Neuron (in vitro differentiated cells): ENCODE measurements at regions not wholly inside any gene's neighbourhood (a gene's known extent, or its start where the extent isn't known, plus 50 kb on each side); places are given as distances from the start of the nearest gene placed in this dataset.

Experiments
- H2AFZ ChIP-seq: one replicate; pipeline ENCODE4 v1.6.1; 2013; ENCODE audit warnings: low read depth, mild to moderate bottlenecking, inconsistent platforms, low read length, moderate library complexity
- H3K27me3 ChIP-seq: one replicate; pipeline ENCODE4 v1.6.1; 2013; ENCODE audit warnings: low read length; ENCODE audit not compliant: insufficient read depth
- H3K36me3 ChIP-seq: one replicate; pipeline ENCODE4 v1.6.1; 2013; ENCODE audit warnings: low read length; ENCODE audit not compliant: insufficient read depth
- H3K4me1 ChIP-seq: one replicate; pipeline ENCODE4 v1.6.1; 2013; ENCODE audit warnings: low read length; ENCODE audit not compliant: insufficient read depth
- H3K4me3 ChIP-seq: 2 replicates; pipeline ENCODE4 v1.5.1; 2013; ENCODE audit warnings: mild to moderate bottlenecking, low read length, moderate library complexity
- H3K9me3 ChIP-seq: one replicate; pipeline ENCODE4 v1.6.1; 2013; ENCODE audit warnings: low read length

DNA sequence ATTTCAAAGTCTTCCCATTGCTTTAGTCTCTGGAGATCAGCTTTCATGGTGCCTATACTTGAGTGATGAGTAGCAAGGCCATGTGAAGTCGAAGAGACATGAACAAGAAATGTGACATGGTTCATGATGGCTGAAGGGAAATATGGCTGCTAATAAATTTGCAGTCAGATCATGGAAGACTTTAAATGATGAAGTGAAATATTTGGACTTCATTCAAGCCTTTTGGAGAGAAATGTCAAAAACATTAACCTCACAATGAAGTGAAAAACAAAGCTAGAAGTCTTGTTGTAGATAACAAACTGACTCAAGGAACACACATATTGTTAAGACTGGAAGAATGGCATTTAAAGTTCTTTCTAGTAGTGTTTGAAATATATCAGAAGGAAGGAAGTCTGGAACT, 120.3 kb upstream of the CCDC54 start:
- no peaks in the 10 kb centered on the region for H3K27me3 ChIP-seq
- H3K36me3 ChIP-seq = no peaks in the 10 kb centered on the region
- no peak overlapping the region for H2AFZ ChIP-seq
- H3K4me3 ChIP-seq = no peak overlapping the region
- no peaks in the 10 kb centered on the region for H3K9me3 ChIP-seq
- no peaks in the 10 kb centered on the region for H3K4me1 ChIP-seq

- Histone ChIP-seq H3K36me3 (no peaks in the 10 kb centered on the region), H3K4me3 (no peak overlapping the region), H2AFZ (no peak overlapping the region), H3K27me3 (no peaks in the 10 kb centered on the region), H3K4me1 (no peaks in the 10 kb centered on the region), H3K9me3 (no peaks in the 10 kb centered on the region)
These were observed 118.9 kb upstream of the CCDC54 start for GRCh38 chr3:107258300-107258699.

DNA sequence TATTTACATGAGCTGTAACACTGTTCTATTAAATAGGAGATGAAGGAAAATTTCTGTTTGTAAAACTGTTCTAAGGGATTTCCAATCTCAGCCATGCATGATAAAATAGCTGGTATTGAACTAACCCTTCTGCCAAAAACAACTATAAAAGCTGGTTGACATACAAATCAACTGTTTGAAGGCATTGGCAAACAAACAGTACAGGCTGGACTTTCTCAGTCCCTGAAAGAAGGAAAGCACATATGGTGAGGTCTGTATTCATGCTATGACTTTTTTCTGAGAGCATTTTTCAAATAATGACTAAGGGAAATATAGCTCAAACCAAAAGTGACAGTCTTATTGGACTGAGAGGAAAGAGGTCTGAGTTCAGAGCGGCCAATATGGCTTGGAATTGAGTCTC, 117.0 kb upstream of the CCDC54 start:
- Histone ChIP-seq H3K27me3 (no peaks in the 10 kb centered on the region), H2AFZ (no peak overlapping the region), H3K9me3 (no peaks in the 10 kb centered on the region), H3K4me3 (no peak overlapping the region), H3K4me1 (no peaks in the 10 kb centered on the region), H3K36me3 (no peaks in the 10 kb centered on the region)

- Histone ChIP-seq H3K4me1 (no peaks in the 10 kb centered on the region), H2AFZ (no peak overlapping the region), H3K36me3 (no peaks in the 10 kb centered on the region), H3K4me3 (no peak overlapping the region), H3K9me3 (no peaks in the 10 kb centered on the region), H3K27me3 (no peaks in the 10 kb centered on the region)
These were observed 113.8 kb upstream of the CCDC54 start for GRCh38 chr3:107263269-107264021.

DNA sequence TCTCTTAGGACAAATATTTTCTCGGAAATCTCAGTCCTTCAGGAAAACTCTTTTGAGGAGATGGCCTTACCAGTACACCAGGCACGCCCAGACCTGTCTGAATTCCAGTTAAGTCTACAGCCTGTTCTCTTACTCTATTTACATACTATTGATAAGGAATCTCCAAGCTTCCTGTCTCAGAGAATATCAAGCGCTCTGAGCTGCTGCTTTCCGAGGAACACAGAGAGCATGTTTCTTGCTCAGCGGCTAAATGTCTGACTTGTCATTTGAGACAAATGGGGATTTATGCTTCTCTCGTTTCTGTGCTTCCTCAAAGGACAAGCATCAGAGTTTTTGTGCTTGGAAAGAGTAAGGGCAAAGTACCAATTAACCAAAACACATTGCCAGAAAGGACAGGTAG, 112.4 kb upstream of the CCDC54 start:
- Histone ChIP-seq H2AFZ (peak overlapping the region; percentile 44), H3K27me3 (no peaks in the 10 kb centered on the region), H3K4me1 (no peaks in the 10 kb centered on the region), H3K4me3 (no peak overlapping the region), H3K9me3 (no peaks in the 10 kb centered on the region), H3K36me3 (no peaks in the 10 kb centered on the region)

DNA sequence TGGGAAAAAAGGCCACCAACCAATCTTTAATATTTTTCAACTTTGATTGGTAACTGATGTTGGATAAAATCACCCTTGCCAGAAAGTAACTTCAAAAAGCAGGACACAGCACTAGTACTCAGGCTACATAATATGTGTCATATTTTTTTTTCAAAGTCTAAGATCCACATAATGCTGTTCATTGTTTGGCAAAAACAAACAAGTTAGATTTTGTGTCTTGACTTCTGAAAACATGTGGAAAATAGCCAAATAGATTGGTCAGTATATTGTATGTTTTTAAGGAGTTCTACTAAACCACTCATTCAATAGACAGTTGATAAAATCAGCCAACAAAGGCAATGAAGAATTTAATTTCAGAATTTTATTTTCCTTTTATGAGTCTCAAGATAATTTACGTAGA, 111.7 kb upstream of the CCDC54 start:
- Histone ChIP-seq H3K36me3 (no peaks in the 10 kb centered on the region), H3K4me1 (no peaks in the 10 kb centered on the region), H3K27me3 (no peaks in the 10 kb centered on the region)

DNA sequence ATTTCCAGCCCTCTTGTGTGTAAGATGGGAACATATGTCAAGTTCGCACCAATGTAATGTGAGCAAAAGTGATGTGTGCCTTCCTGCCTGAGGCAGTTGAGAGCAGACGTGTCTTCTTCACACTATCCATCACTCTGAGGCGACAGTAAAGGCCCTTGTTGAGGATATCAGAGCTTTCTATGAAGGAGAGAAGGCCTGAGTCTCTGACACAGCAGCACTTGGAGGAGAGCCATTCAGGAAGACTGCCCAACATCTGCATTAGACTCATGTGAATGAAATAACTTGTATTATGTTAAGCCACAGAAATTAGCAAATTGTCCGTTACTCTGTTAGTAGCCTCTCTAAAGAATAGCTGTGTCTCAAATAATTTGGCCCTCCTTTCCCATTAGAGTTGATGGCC, 108.8 kb upstream of the CCDC54 start:
- Histone ChIP-seq H3K4me1 (no peaks in the 10 kb centered on the region), H3K9me3 (no peaks in the 10 kb centered on the region), H3K27me3 (no peaks in the 10 kb centered on the region), H3K4me3 (no peak overlapping the region), H2AFZ (no peak overlapping the region), H3K36me3 (no peaks in the 10 kb centered on the region)

More for the DNA sequence above, 111.7 kb upstream of the CCDC54 start:
- Histone ChIP-seq H3K4me3 (no peak overlapping the region), H2AFZ (peak overlapping the region; percentile 44), H3K9me3 (no peaks in the 10 kb centered on the region)

- H3K4me1 ChIP-seq = no peaks in the 10 kb centered on the region
- H2AFZ ChIP-seq = no peak overlapping the region
- no peaks in the 10 kb centered on the region for H3K36me3 ChIP-seq
- no peaks in the 10 kb centered on the region for H3K9me3 ChIP-seq
- H3K27me3 ChIP-seq = no peaks in the 10 kb centered on the region
- no peak overlapping the region for H3K4me3 ChIP-seq
These were observed 108.1 kb upstream of the CCDC54 start for GRCh38 chr3:107269136-107269535.

- no peaks in the 10 kb centered on the region for H3K9me3 ChIP-seq
- H3K36me3 ChIP-seq = no peaks in the 10 kb centered on the region
- H3K4me1 ChIP-seq = no peaks in the 10 kb centered on the region
- H3K4me3 ChIP-seq = no peak overlapping the region
- peak overlapping the region; percentile 30 for H2AFZ ChIP-seq
- H3K27me3 ChIP-seq = no peaks in the 10 kb centered on the region
These were observed 105.4 kb upstream of the CCDC54 start for GRCh38 chr3:107271787-107272387.

DNA sequence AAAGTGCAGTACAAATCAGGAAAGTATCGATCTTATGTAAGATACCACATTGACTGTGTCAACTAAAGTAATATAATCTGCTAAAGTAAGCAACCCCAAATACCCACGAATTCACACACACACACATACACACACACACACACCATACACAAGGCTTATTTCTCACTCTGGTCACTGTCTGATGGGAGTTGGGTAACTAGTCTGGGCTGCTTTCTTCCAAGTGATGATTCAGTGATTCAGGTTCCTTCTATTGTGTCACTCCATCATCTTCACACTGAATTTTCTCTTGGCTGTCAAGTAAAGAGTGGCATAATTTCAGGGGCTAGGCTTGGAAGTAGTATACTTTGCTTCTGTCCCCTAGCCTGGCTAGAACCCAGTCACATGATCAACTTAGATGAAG, 104.8 kb upstream of the CCDC54 start:
- Histone ChIP-seq H2AFZ (no peak overlapping the region), H3K4me1 (no peaks in the 10 kb centered on the region), H3K36me3 (no peaks in the 10 kb centered on the region), H3K9me3 (no peaks in the 10 kb centered on the region), H3K4me3 (no peak overlapping the region), H3K27me3 (no peaks in the 10 kb centered on the region)

GRCh38 chr3:107272885-107273284, 104.4 kb upstream of the CCDC54 start:
- no peaks in the 10 kb centered on the region for H3K9me3 ChIP-seq
- no peaks in the 10 kb centered on the region for H3K27me3 ChIP-seq
- H3K4me3 ChIP-seq = no peak overlapping the region

GRCh38 chr3:107273771-107274170, 103.5 kb upstream of the CCDC54 start:
- Histone ChIP-seq H3K27me3 (no peaks in the 10 kb centered on the region), H3K4me3 (no peak overlapping the region), H3K36me3 (no peaks in the 10 kb centered on the region), H3K9me3 (no peaks in the 10 kb centered on the region), H2AFZ (no peak overlapping the region), H3K4me1 (no peaks in the 10 kb centered on the region)

More at GRCh38 chr3:107272885-107273284, 104.4 kb upstream of the CCDC54 start:
- Histone ChIP-seq H2AFZ (no peak overlapping the region), H3K4me1 (no peaks in the 10 kb centered on the region), H3K36me3 (no peaks in the 10 kb centered on the region)

DNA sequence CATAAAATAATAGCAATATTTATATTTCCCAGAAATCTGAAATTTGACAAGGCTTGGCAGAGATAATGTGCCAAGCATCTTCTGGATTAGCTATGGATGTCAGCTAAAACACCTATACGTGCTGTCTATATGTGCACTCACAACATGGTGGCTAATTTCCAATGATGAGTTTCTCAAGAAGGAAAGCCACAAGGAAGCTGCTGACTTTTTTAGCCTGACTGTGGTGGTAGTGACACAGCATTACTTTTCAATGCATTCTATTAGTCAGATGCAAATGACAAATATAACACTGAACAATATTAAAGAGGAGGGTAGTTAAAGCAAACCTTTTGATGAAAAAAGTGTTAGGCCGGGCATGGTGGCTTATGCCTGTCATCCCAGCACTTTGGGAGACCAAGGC, 101.7 kb upstream of the CCDC54 start:
- Histone ChIP-seq H3K4me1 (no peaks in the 10 kb centered on the region), H3K36me3 (no peaks in the 10 kb centered on the region), H3K27me3 (no peaks in the 10 kb centered on the region), H3K9me3 (no peaks in the 10 kb centered on the region), H2AFZ (no peak overlapping the region), H3K4me3 (no peak overlapping the region)

DNA sequence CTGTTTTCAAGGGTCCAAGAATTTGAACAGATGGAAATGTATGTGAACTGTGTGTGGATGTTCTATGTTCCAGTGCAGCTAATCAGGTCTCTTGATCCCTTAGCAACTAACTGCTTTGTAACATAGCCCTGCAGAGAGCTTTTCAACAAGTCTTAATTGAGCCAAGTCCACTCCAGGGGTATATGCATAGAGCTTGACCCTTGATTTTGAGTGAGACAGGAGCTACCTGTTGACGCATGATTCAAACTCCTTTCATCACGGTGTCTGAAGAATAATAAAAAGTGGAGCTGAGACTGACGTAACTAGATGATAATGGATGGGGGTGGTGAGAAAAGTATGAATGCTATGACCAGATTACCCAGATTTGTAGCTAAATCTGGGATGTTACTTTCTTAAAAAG, 93.3 kb upstream of the CCDC54 start:
- Histone ChIP-seq H3K36me3 (no peaks in the 10 kb centered on the region), H2AFZ (no peak overlapping the region), H3K4me3 (no peak overlapping the region), H3K27me3 (no peaks in the 10 kb centered on the region), H3K9me3 (no peaks in the 10 kb centered on the region), H3K4me1 (no peaks in the 10 kb centered on the region)
